Smooth muscle cell (in vitro differentiated cells): ENCODE measurements at regions not wholly inside any gene's neighbourhood (a gene's known extent, or its start where the extent isn't known, plus 50 kb on each side); places are given as distances from the start of the nearest gene placed in this dataset.

Experiments used
- DNase-seq: peaks from one replicate; lab custom pipeline; 2025; ENCODE audit not compliant: unreplicated experiment; lab: John Stamatoyannopoulos, UW
- H2AFZ ChIP-seq: fragments of 200-600 bp; sonication (generic); 2 replicates; pipeline ENCODE4 v1.6.0; 2016; ENCODE audit warnings: antibody characterized with exemption, low read depth, mild to moderate bottlenecking
- H3F3A ChIP-seq: fragments of 200-600 bp; sonication (generic); 2 replicates; pipeline ENCODE4 v1.6.0; 2017; ENCODE audit warnings: antibody characterized with exemption, low read depth
- H3K27ac ChIP-seq: fragments of 200-600 bp; sonication (generic); 2 replicates; pipeline ENCODE4 v1.5.1; 2016; ENCODE audit warnings: low read depth, mild to moderate bottlenecking
- H3K27me3 ChIP-seq: fragments of 200-600 bp; sonication (generic); 2 replicates; pipeline ENCODE4 v1.6.1; 2016; ENCODE audit warnings: low read depth, mild to moderate bottlenecking
- H3K36me3 ChIP-seq: fragments of 200-600 bp; sonication (generic); 2 replicates; pipeline ENCODE4 v1.5.1; 2016; ENCODE audit warnings: low read depth
- H3K4me1 ChIP-seq: fragments of 200-600 bp; sonication (generic); 2 replicates; pipeline ENCODE4 v1.5.1; 2016; ENCODE audit warnings: low read depth
- H3K4me2 ChIP-seq: fragments of 200-600 bp; sonication (generic); 2 replicates; pipeline ENCODE4 v1.6.0; 2016; ENCODE audit warnings: mild to moderate bottlenecking
- H3K4me3 ChIP-seq: fragments of 200-600 bp; sonication (generic); 2 replicates; pipeline ENCODE4 v1.5.1; 2016; ENCODE audit warnings: mild to moderate bottlenecking
- H3K79me2 ChIP-seq: fragments of 200-600 bp; sonication (generic); 2 replicates; pipeline ENCODE4 v1.6.0; 2016; ENCODE audit warnings: low read depth, mild to moderate bottlenecking
- H3K9ac ChIP-seq: fragments of 200-600 bp; sonication (generic); 2 replicates; pipeline ENCODE4 v1.6.0; 2016; ENCODE audit warnings: low read depth
- H3K9me3 ChIP-seq: fragments of 200-600 bp; sonication (generic); replicated peaks from 2 replicates; pipeline ENCODE4 v1.5.1; 2016; ENCODE audit warnings: low read depth
- H4K20me1 ChIP-seq: fragments of 200-600 bp; sonication (generic); 2 replicates; pipeline ENCODE4 v1.6.0; 2016; ENCODE audit warnings: low read depth
- CTCF ChIP-seq: fragments of 200-600 bp; sonication (generic); IDR thresholded peaks from 2 replicates; pipeline ENCODE4 v1.5.1; 2017; ENCODE audit warnings: borderline replicate concordance, mild to moderate bottlenecking, antibody characterized with exemption; ENCODE audit not compliant: insufficient read depth, poor library complexity, severe bottlenecking
- WGBS: methylation state at CpG from one replicate; pipeline ENCODE4 v1.1.7; 2016; ENCODE audit warnings: low lambda C conversion rate; 5-methylcytosine and 5-hydroxymethylcytosine counted together

DNA sequence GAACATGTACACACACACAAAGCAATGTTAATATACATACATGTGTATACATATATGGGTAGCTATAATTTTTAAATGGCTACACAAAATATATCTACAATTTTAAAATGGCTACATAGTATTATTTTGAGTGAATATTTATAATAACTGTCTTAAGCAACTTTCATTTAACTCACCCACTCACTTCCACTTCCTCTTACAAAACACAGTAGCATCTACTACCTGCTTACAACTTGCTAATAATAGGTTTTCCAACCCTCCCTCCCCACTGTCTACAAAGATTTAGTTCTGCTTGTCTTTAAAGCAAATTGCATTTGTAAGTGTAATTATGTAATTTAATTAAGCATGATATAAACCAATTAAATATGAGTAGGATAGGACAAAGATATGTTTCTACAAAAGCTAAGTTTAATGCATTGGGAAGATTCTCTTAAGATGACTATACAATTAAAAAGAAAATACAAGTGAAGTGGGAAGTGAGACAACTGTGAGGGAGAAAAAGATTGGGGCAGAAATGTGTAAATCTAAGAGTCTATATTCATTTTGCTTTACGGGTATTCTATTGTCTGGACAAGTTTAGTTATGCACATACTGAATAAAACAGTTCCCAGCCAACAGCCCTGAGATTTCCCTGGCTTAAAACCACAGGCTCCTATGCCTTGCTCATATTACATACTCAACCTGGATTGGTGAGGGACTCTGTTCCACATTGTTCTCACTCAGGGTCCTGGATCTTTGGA is 583.1 kb downstream of the EFNB2 start:
- no peaks in the 10 kb centered on the region for H4K20me1 ChIP-seq
- 82% methylated on average over 1 of the region's 1 CpG for WGBS
- H3K9ac ChIP-seq: no peak overlapping the region
- H2AFZ ChIP-seq: no peak overlapping the region
- H3K4me1 ChIP-seq: no peaks in the 10 kb centered on the region
- H3K79me2 ChIP-seq: no peaks in the 10 kb centered on the region
- H3F3A ChIP-seq: no peaks in the 10 kb centered on the region
- no peaks in the 10 kb centered on the region for H3K36me3 ChIP-seq
- no peaks in the 10 kb centered on the region for H3K9me3 ChIP-seq
- H3K4me2 ChIP-seq: no peak overlapping the region
- H3K27ac ChIP-seq: no peak overlapping the region
- DNase-seq: no peak
- no peaks in the 10 kb centered on the region for H3K27me3 ChIP-seq
- no peak for TF ChIP-seq CTCF
- no peak overlapping the region for H3K4me3 ChIP-seq

GRCh38 chr13:105948143-105948542 is 587.3 kb downstream of the EFNB2 start:
- 75% methylated on average over 3 of the region's 3 CpGs for WGBS
- no peak overlapping the region for H3K4me2 ChIP-seq
- H2AFZ ChIP-seq: no peak overlapping the region
- no peaks in the 10 kb centered on the region for H4K20me1 ChIP-seq
- H3K9ac ChIP-seq: no peak overlapping the region
- H3F3A ChIP-seq: no peaks in the 10 kb centered on the region
- H3K36me3 ChIP-seq: no peaks in the 10 kb centered on the region
- no peaks in the 10 kb centered on the region for H3K4me1 ChIP-seq
- H3K9me3 ChIP-seq: no peaks in the 10 kb centered on the region
- H3K4me3 ChIP-seq: no peak overlapping the region
- no peak overlapping the region for H3K27ac ChIP-seq
- H3K27me3 ChIP-seq: no peaks in the 10 kb centered on the region
- TF ChIP-seq CTCF: no peak
- no peak for DNase-seq
- no peaks in the 10 kb centered on the region for H3K79me2 ChIP-seq

DNA sequence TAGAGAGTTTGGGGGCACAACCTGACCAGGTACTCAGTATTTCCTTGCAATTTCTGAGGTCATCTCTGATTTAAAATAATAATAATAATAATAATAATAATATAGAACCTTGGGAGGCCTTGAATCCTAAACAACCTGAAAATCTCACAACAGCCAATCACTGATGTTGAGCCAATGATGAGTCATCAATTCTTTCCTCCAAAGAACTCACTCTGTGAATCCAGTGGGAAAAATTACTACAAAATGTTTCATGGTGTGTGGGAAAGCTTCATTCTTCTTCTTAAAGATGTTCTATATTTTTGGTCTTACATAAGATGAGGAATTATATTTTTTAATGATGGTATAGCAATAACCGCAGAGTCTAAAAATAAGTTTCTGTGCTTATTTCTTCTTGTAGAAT is 594.6 kb downstream of the EFNB2 start:
- WGBS: 95% methylated on average over 1 of the region's 1 CpG
- H3K4me1 ChIP-seq: no peaks in the 10 kb centered on the region
- no peak overlapping the region for H2AFZ ChIP-seq
- no peaks in the 10 kb centered on the region for H3K36me3 ChIP-seq
- H3F3A ChIP-seq: no peaks in the 10 kb centered on the region
- no peak overlapping the region for H3K4me2 ChIP-seq
- no peak for DNase-seq
- TF ChIP-seq CTCF: no peak
- H3K27ac ChIP-seq: no peak overlapping the region
- H3K4me3 ChIP-seq: no peak overlapping the region
- no peaks in the 10 kb centered on the region for H3K9me3 ChIP-seq
- no peaks in the 10 kb centered on the region for H4K20me1 ChIP-seq
- no peaks in the 10 kb centered on the region for H3K27me3 ChIP-seq
- H3K9ac ChIP-seq: no peak overlapping the region
- H3K79me2 ChIP-seq: no peaks in the 10 kb centered on the region

DNA sequence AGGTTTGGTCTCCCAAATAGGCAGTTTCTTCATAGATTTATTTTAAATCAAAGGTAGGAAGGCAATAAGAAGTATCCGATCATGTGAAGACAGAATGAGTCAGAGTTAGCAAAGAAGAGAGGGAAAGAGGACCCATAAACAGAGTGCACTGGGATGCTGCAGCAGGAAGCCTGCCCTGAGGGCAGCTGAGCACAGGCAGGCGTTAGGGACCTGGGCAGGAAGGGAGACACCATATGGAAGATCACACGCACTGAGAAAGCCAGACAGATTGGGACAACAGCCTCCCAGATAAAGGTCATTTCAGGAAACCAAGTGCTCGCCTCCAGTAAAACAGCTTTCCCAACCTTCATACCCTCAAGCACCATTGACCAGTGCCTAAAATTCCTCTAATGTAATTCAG is 598.0 kb downstream of the EFNB2 start:
- H3K36me3 ChIP-seq: no peaks in the 10 kb centered on the region
- no peak overlapping the region for H3K4me3 ChIP-seq
- 23% methylated on average over 4 of the region's 4 CpGs for WGBS
- no peak for TF ChIP-seq CTCF
- no peaks in the 10 kb centered on the region for H3K4me1 ChIP-seq
- H3F3A ChIP-seq: no peaks in the 10 kb centered on the region
- H3K27ac ChIP-seq: peak overlapping the region; percentile 69
- no peak overlapping the region for H2AFZ ChIP-seq
- DNase-seq: no peak
- H3K27me3 ChIP-seq: no peaks in the 10 kb centered on the region
- peak overlapping the region; percentile 46 for H3K4me2 ChIP-seq
- H3K9ac ChIP-seq: peak overlapping the region; percentile 33
- no peaks in the 10 kb centered on the region for H4K20me1 ChIP-seq
- no peaks in the 10 kb centered on the region for H3K79me2 ChIP-seq
- H3K9me3 ChIP-seq: no peaks in the 10 kb centered on the region
